ENCODE measurements at regions not wholly inside any gene's neighbourhood (a gene's known extent, or its start where the extent isn't known, plus 50 kb on each side); places are given as distances from the start of the nearest gene placed in this dataset.
"Not testable (repeated sequence)": the region's sequence is repeated elsewhere in the genome, so short reads cannot be mapped to it uniquely, and the experiment has no call there.

DNA sequence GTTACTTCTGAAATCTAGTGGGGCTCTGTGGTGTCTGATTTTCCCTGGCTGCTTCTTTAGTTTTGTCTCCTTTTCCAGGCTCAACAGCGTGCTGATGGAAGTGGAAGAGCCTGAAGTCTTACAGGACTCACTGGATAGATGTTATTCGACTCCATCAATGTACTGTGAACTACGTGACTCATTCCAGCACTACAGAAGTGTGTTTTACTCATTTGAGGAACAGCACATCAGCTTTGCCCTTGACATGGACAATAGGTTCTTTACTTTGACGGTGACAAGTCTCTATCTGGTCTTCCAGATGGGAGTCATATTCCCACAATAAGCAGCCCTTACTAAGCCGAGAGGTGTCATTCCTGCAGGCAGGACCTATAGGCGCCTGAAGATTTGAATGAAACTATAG lies 51.1 kb downstream of the NBPF8 start:
- not testable (repeated sequence) for DNase-seq (ENCODE audit: low spot score)

DNA sequence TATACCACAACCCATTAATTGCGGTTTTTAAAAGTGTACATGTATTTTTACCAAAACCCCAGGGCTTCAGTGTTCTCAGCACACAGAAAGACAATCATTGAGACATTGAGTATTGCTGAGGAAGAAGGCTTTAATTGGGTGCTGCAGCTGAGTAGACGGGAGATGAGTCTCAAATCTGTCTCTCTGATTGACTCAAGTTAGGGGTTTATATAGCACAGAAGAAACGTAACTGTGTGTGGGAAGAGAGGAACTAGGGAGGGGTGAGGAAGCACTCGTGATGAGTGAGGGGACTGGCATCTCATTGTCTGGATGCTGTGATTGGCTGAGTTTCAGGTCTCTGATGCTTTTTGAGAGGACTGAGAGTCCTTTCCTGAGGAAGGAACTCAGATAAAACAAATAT lies 62.8 kb downstream of the NBPF8 start:
- DNase-seq (ENCODE audit: low spot score) = not testable (repeated sequence)

DNA sequence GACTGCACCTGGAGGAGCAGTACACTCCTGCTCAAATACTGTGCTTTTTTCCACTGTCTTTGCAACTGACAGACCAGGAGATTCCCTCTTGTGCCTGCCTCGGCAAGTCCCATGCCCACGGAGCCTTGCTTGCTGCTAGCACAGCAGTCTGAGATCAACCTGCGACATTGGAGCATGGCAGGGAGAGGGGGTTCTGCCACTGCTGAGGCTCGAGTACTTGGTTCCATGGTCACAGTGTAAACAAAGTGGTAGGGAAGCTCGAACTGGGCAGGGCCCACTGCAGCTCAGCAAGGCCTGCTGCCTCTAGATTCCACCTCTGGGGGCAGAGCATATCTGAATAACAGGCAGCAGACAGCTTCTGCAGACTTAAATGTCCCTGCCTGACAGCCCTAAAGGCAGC lies 63.6 kb downstream of the NBPF8 start:
- DNase-seq (ENCODE audit: low spot score) = not testable (repeated sequence)

DNA sequence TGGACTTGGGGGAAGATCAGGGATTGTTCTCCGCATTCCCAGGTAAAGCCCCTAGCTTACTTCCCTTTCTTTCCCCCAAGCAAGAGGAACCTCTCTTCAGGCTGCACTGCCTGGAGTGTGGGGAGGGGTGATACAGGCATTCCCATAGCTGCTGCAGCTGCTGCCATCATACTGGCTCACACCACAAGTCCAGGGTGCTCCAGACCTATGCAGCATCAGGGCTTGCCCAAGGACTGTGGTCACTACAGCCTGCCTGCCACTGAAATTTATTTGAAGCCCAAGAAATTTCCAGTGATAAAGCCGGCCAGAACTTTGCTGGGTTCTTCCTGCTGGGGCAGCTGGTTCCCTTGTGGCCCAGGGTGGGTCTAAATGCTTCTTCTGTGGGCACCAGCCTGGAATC lies 72.7 kb downstream of the NBPF8 start:
- DNase-seq (ENCODE audit: low spot score) = not testable (repeated sequence)

DNA sequence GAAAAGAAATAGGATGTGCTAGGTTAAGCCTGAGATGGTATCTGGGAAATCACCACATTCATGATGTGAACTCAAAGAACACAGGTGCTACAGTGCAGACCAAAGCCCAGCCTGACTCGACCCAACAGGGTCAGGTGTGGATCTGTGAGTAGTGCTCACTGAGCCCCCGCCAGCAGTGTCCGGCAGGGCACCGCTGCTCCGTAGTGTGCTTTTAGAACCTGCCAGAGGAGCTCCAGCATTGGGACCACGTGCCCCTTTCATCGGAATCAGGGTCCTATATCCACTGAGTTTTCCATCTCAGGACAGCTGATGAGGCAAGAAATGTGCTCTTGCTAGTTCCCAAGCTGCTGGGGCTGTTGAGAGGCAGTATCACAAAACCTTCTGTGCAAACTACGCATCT lies 74.4 kb downstream of the NBPF8 start:
- DNase-seq (ENCODE audit: low spot score) = not testable (repeated sequence)

DNA sequence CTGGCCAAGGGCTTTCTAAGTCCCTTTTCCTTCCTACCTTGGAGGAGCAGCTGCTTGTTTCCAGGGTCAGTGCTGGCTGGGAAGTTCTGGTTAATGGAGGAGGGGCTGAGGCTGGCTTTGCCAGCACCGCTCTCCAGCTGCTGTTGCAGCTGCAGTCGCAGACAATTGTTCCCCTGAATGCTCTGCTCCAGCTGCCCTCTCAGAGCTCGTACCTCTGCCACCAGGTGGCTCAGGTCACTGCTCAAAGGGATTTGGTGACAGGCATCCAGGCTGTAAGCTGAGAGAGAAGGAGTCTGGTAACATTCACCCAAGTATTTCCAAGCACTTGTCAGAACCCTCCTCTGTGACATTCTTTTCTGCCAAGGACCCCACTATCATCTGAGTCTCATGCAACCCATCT lies 82.3 kb downstream of the NBPF8 start:
- DNase-seq (ENCODE audit: low spot score) = not testable (repeated sequence)

DNA sequence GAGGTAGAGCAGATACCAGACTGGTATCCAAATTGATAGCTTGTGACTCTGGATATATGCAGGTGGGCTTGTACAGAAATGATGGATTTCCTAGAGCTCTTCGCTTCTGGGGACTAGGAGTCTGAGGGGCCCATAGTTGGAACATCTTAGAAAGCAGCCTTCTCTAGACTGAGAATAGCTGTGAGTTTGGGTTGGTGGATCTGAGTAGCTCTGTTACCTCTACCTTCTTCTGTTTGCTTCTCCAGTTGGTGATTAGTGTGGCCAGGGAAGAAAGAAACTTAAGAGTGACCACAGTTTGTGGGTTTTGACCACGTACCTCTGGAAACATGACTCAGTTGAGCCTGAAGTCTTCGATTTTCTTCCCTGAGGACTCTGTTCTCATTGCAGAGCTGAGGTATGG lies 88.4 kb downstream of the NBPF8 start:
- DNase-seq (ENCODE audit: low spot score) = not testable (repeated sequence)

DNA sequence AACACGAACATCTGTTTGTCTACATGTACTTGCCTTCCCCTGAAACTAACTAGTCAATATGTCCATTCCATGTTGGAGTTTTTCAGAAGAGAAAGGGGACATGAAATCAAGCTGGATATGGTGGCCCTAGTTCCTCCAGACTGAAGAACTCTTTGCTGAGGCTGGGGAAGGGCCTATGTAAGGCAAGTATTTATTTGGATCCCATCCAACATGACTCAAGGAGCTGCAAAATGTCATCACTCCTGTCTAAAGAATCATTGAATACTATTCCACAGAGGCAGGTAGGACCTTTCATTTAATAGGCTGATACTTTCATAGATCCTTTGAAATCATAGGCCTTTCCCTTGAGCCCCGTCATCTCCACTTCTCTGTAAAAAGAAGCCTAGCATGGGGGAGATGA lies 91.5 kb downstream of the NBPF8 start:
- DNase-seq (ENCODE audit: low spot score) = not testable (repeated sequence)

DNA sequence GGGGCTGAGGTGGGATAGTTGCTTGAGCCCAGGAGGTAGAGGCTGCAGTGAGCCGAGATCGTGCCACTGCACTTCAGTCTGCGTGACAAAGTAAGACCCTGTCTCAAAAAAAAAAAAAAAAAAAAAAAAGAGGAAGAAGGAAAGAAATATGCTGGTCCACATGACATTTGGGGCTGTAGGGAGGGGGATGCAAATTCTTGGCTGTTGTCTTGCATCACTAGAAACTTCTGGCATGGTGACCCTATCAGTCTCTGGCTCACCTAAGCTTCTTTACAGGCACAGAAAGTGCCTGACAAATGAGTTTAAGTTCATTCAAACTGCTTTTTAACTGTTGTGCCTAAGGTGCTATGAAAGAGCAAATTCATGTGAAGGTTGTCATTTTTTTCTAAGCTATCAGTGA lies 93.5 kb downstream of the NBPF8 start:
- not testable (repeated sequence) for DNase-seq (ENCODE audit: low spot score)

DNA sequence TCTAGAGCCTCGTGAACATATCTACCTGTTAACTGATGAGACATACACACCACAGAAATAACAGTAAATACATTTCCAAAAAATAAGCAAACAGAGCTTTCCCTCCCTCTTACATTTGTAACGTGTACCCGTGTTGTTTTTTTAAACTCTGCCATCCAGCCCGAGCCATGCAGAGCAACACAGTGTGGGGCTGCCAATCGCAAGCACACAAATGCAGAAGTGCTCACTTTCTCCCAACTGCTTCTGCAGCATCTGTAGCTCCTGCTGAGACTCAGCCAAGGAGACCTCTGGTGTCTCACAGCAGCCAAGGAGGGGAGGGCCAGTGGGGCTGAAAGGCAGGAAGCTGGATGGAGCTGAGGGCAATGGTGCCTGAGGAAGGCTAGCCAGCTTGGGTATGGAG lies 94.4 kb downstream of the NBPF8 start:
- not testable (repeated sequence) for DNase-seq (ENCODE audit: low spot score)

DNA sequence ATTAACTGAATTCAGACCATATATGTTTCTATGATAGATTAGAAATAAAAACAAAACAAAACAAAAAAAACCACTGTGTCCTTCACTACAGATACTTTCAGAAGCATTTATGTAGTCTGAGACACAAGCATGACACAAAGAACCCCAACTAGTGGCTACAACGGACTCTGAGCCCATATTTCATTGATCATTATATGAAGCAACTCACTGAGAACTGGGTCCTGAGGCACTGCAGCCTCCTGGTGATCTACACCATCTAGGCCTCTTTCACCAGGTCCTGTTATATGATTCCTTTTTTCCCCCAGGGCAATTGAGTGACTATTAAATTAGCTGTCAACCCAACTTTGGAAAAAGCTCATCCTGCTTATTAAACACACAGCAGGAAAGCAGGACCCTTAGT lies 98.3 kb downstream of the NBPF8 start:
- DNase-seq (ENCODE audit: low spot score) = not testable (repeated sequence)

DNA sequence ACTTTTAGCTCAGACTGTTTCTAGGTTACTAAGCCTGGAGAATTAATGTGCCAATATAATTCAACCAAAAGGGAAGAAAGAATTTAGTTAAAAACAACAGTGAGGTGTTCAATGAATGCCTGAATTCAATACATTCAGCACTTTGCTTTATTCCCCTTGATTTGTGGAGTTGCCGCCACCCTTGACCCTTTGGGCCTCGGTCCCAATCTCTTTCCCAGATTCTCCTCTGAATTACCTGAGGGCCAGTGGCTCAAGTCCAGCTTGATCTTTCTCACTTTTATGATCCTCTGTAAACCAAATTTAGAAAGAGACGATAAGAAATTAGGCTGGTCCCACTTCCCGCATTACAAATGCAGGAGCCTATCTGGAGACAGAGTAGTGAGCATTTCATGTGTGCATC lies 98.7 kb downstream of the NBPF8 start:
- DNase-seq (ENCODE audit: low spot score) = not testable (repeated sequence)

DNA sequence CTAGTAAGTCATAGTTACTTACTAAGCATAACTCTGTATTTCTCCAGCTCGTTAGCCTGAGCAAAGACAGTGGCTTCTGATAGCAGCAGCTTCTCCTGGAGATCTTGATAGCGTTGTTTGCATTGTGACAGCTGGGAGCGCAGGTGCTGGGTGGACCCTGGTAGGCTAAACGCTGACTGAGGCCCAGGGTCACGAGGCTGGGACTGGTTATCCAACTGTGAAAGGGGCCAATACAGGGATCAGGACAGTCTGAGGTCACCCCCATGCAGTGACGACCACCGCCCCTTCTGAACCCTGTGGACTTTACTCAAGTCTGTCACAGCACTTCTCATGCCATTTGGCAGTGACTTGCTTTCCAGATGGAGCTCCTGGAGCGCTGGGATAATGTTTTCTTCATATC lies 104.4 kb downstream of the NBPF8 start:
- not testable (repeated sequence) for DNase-seq (ENCODE audit: low spot score)

DNA sequence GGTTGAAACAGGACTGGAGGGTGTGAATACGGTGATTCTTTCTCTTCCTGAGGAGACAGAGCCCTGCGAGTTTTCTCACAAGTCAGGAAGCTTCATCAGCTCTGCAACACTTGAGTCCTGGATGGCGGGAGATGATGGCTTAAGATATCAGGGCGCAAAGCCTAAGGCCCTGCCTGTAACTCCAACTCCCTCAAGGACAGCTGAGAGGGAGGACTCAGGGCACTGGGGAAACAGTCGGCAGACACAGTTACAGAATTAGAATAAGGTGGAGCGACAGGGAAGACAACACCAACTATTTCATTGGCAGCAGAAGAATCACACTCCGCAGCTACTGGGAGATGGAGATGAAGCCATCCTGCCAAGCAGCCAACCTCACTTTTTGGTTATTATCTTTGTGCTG lies 109.6 kb downstream of the NBPF8 start:
- not testable (repeated sequence) for DNase-seq (ENCODE audit: low spot score)

DNA sequence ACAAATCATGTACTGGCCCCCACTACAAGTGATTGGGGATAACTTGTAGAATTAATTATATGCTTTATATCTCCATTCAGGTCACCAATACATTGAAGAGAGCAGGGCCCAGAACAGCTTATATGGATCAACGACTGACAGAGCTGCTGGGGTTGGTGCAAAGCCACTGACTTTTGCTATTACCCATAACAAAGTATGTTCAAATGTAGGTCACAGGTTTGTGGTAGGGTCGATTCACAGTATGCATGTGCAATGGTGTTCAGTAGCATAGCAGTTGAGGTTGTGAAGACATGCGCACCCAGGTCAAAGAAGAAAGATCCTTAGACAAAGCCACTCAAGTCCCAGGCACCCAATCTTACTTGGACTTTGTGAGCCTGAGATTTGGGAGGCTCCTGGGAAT lies 110.6 kb downstream of the NBPF8 start:
- DNase-seq (ENCODE audit: low spot score) = not testable (repeated sequence)

DNA sequence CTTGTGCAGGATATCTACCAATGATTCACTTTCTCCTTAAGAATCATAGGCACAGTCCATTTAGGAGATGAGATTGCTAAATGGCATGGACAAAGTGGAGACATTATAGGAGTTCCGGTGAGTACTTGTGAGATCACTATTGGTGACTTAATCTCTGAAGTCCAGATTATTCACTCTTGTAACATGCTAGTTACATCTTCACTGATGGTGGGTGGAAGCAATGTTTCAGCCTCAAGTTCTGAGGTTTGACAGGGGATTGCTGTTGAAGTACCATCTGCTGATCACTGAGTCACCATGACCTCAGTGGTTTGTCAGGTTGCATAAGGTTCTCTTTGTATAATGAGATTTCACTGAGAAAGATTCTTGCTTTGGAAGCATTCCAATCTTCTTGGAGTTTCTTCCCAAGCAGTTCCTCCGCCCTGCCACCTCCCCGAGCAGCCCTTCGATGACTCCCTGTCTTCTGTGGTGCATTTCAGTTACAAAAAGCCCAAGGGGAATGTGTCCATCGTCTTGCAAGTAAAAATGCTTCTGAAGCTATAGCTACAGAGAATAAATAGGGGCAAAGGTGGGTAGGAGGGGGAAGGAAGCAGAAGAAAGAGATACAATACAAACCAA lies 114.7 kb downstream of the NBPF8 start:
- not testable (repeated sequence) for DNase-seq (ENCODE audit: low spot score)

DNA sequence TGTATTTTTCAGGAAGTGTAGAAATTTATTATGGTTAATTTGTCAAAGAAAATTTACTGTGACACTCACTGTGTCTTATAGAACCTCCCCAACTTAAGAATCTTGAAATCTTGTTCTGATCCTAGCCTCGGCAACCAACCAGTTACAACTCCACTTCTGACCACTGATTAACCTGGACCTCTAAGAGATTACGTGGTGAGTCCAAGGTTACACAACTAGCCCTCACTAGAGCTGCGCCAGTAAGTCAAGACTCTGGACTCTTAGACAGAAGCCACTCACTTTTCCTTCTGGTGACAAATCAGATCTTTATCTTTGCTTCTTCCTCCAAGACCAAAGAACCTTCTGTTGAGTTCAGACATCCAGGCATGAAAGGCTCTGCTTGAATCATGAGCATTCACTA lies 116.6 kb downstream of the NBPF8 start:
- not testable (repeated sequence) for DNase-seq (ENCODE audit: low spot score)

DNA sequence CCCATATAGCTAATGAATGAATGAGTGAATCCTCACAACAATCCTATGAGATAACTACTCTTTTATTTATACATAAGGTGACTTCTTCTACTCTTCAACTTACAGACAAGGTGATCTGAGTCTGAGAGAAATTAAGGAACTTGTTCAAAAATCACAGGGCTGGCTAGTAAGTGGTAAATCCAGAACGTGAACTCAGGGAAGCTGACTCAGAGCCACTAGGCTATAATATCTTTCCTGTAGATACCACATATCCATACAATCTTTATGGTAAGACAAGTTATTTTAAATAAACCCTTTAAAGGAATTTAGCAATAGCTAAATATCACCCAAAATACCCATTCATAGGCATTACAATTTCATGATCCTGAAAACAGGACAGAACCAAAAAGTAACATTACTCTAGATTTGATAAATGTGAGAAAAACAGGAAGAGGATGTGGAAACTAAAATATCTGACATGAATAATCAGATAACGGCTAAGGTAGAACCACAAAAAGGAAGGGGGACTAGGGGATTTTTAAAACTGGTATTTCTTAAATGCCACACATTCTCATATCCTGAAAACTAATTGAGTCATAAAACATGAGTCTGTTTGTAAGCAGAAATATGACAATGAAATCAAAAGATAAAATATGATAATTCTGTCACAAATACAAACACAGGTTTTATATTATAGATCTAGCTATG lies 119.7 kb downstream of the NBPF8 start:
- DNase-seq (ENCODE audit: low spot score) = peak; percentile 49

DNA sequence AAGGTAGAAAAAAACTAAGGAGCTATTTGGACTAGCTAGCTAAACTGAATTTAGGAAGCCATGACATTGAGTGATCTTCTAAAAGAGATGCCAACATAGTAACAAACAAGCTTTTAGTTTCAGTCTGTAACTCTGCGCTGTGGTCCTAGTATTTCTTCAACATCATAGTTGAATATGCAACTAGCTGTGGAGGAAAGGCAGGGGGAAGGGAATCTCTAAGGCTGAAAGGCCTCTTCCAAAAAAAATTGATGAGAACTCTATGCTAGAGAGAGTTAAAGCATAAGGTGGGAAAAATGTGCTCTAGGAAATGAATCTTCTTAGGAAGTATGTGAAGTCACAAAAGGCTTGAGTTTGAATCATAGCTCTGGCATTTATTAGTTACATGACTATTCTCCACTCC lies 120.2 kb downstream of the NBPF8 start:
- peak; percentile 64 for DNase-seq (ENCODE audit: low spot score)

DNA sequence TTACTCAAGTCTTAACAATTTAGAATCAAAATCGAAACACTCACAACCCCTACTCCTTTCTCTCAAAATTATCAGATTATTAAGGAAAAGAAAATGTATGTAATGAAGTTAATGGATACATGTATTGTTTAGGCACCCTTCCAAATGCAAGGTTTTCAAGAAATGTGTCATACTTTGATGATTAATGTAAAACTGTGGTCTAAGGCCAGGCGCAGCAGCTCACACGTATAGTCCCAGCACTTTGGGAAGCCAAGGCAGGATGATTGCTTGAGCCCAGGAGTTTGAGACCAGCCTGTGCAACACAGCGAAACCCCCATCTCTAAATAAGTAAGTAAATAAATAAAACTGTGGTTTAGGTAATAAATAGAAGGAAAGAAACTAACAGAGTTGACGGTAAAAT lies 126.6 kb downstream of the NBPF8 start:
- DNase-seq (ENCODE audit: low spot score) = not testable (repeated sequence)

DNA sequence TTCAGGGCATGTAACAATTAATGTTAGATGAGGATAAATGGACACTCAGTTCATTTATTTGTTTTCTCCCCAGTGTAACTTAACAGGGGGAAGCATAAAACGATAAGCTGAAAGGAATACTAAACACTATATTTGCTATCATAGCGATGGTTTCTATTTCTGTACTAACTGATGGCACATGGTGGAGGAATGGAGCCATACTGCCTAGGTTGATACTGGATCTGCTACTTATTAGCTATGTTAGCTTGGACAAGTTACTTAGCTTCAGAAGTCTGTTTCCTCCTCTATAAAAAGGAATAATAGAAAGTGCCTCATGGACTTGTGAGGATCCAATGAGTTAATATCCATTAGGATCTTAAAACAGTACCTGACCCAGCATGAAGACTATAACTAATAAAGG lies 127.5 kb downstream of the NBPF8 start:
- not testable (repeated sequence) for DNase-seq (ENCODE audit: low spot score)

DNA sequence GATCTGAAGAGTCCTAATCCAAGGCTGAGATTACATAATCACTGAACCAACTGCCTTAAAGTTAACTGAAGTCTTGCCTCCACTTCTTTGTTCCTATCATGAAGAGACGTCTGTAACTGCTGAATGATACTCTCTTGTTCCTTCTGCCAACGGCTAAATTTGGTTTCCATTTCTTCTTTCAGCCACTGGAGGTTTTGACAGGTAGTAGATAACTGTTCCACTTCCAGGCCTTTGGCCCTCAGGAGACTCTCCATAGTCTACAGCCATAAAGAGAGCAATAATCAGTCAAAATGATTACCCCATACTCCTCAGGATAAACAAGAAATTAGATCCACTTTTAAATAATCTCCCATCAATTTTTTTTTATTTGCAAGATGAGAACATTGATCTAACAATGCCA lies 128.1 kb downstream of the NBPF8 start:
- DNase-seq (ENCODE audit: low spot score) = not testable (repeated sequence)

DNA sequence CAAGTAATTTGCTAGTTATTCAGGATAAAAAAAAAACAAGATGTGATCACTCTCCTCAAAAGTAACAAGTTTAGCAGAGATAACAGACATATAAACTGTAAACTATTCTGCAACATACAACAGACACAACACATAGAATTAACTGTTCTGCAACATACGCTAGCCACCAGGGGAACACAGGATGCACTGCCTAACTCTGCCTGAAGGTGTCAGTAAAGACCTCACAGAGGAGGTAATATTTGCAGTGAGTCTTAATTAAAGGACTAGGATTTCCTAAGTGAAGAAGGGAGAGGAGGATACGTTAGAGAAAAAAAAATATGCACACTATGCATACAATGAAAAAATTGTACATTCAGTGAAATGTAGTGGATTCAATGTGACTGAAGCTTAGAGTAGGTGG lies 129.6 kb downstream of the NBPF8 start:
- DNase-seq (ENCODE audit: low spot score) = not testable (repeated sequence)

DNA sequence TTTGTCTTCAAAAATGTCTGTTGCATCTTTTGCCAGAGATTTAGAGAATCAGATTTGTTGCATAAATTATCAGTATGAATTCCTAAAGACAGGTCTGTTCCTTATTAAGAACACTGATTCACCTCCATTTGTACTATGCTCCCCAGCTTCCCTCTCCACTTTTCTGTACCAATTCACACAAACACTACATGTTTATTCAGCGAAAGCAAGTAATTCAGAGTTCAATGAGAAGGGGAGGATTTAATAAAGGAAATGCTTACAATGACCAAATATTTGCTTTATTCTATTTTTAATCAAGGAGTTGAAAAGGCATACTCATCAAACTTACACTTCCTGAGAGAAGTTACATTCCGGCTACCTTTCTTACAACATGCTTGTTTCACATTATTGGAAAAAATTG lies 135.5 kb downstream of the NBPF8 start:
- DNase-seq (ENCODE audit: low spot score) = not testable (repeated sequence)
